GM23338 (cell line): ENCODE measurements at regions not wholly inside any gene's neighbourhood (a gene's known extent, or its start where the extent isn't known, plus 50 kb on each side); places are given as distances from the start of the nearest gene placed in this dataset.

Experiments
- ATAC-seq: fragments of 200-7000 bp; cut with Tn5 transposase; 3 replicates; pipeline ENCODE4 v1.9.1; 2020
- DNase-seq: peaks from one replicate; pipeline ENCODE4 v3.0.0-alpha.2; 2015; ENCODE audit warnings: low spot score
- H2AFZ ChIP-seq: fragments of 200-600 bp; sonication (generic); 2 replicates; pipeline ENCODE4 v1.8.0; 2016; ENCODE audit warnings: antibody characterized with exemption, mild to moderate bottlenecking, moderate library complexity
- H3F3A ChIP-seq: fragments of 200-600 bp; sonication (generic); replicated peaks from 2 replicates; pipeline ENCODE4 v1.8.0; 2017; ENCODE audit warnings: antibody characterized with exemption, mixed run types, low read depth
- H3K27ac ChIP-seq: fragments of 200-600 bp; sonication (generic); 2 replicates; pipeline ENCODE4 v1.6.1; 2016; ENCODE audit warnings: low read depth
- H3K27me3 ChIP-seq: fragments of 200-600 bp; sonication (generic); 2 replicates; pipeline ENCODE4 v1.8.0; 2016; ENCODE audit warnings: mild to moderate bottlenecking, mixed run types, moderate library complexity; ENCODE audit not compliant: insufficient read depth
- H3K36me3 ChIP-seq: fragments of 200-600 bp; sonication (generic); 2 replicates; pipeline ENCODE4 v1.8.0; 2016; ENCODE audit warnings: mild to moderate bottlenecking; ENCODE audit not compliant: insufficient read depth
- H3K4me1 ChIP-seq: fragments of 200-600 bp; sonication (generic); 2 replicates; pipeline ENCODE4 v1.8.0; 2016; ENCODE audit warnings: mild to moderate bottlenecking, moderate library complexity; ENCODE audit not compliant: insufficient read depth
- H3K4me2 ChIP-seq: fragments of 200-600 bp; sonication (generic); 2 replicates; pipeline ENCODE4 v1.7.1; 2017; ENCODE audit warnings: mixed run types
- H3K4me3 ChIP-seq: fragments of 200-600 bp; sonication (generic); 2 replicates; pipeline ENCODE4 v1.6.1; 2016; ENCODE audit warnings: mixed run types
- H3K79me2 ChIP-seq: fragments of 200-600 bp; sonication (generic); replicated peaks from 2 replicates; pipeline ENCODE4 v1.8.0; 2017; ENCODE audit warnings: mild to moderate bottlenecking; ENCODE audit not compliant: insufficient read depth
- H3K9me2 ChIP-seq: fragments of 200-600 bp; sonication (generic); 2 replicates; pipeline ENCODE4 v1.8.0; 2017; ENCODE audit not compliant: insufficient read depth
- H4K20me1 ChIP-seq: fragments of 200-600 bp; sonication (generic); replicated peaks from 2 replicates; pipeline ENCODE4 v1.8.0; 2017; ENCODE audit warnings: mild to moderate bottlenecking; ENCODE audit not compliant: insufficient read depth
- H3K27ac Mint-ChIP-seq: 2 replicates; pipeline ENCODE4 v1.8.0; 2020; ENCODE audit warnings: inconsistent platforms, mild to moderate bottlenecking, moderate library complexity, mixed read lengths
- H3K27me3 Mint-ChIP-seq: 3 replicates; pipeline ENCODE4 v1.8.0; 2022; ENCODE audit warnings: low read depth, mild to moderate bottlenecking, moderate library complexity, mixed read lengths, inconsistent platforms; ENCODE audit not compliant: insufficient read depth, poor library complexity
- H3K36me3 Mint-ChIP-seq: 3 replicates; pipeline ENCODE4 v1.8.0; 2021; ENCODE audit warnings: low read depth, mild to moderate bottlenecking, inconsistent platforms, moderate library complexity, mixed read lengths
- H3K4me1 Mint-ChIP-seq: 3 replicates; pipeline ENCODE4 v1.8.0; 2020; ENCODE audit warnings: mild to moderate bottlenecking, inconsistent platforms, mixed read lengths
- H3K4me3 Mint-ChIP-seq: 3 replicates; pipeline ENCODE4 v1.8.0; 2021; ENCODE audit warnings: moderate library complexity, mild to moderate bottlenecking, inconsistent platforms, mixed read lengths
- H3K9me3 Mint-ChIP-seq: 3 replicates; pipeline ENCODE4 v1.8.0; 2020; ENCODE audit warnings: moderate library complexity, mild to moderate bottlenecking, inconsistent platforms, mixed read lengths
- CREB1 ChIP-seq: fragments of 250-450 bp; sonication (Bioruptor Pico); IDR thresholded peaks from 2 replicates; pipeline ENCODE4 v1.5.0; 2020; ENCODE audit warnings: low read depth, mild to moderate bottlenecking, moderate library complexity
- CTCF ChIP-seq, 2 experiments: fragments of 200-600 bp in 1 of 2; sonication (generic) in 1 of 2; conservative IDR thresholded peaks; 2 replicates each; pipeline versions ENCODE4 v1.5.1 to v1.6.1; 2016 to 2017; ENCODE audit warnings: antibody characterized with exemption in 2 of 2, low read depth in 2 of 2, mild to moderate bottlenecking in 2 of 2, moderate library complexity in 1 of 2
- ETS1 ChIP-seq: IDR thresholded peaks from 2 replicates; pipeline ENCODE4 v1.6.1; 2016; ENCODE audit warnings: antibody characterized with exemption
- EZH2 ChIP-seq: fragments of 200-600 bp; sonication (generic); IDR thresholded peaks from one replicate; pipeline ENCODE4 v1.8.0; 2017; ENCODE audit warnings: antibody characterized with exemption, mild to moderate bottlenecking, low read depth; ENCODE audit not compliant: unreplicated experiment
- EZH2phosphoT487 ChIP-seq: fragments of 200-600 bp; sonication (generic); IDR thresholded peaks from one replicate; pipeline ENCODE4 v1.8.1; 2018; ENCODE audit warnings: antibody characterized with exemption; ENCODE audit not compliant: unreplicated experiment
- JUNB ChIP-seq: IDR thresholded peaks from one replicate; pipeline ENCODE4 v1.6.1; 2016; ENCODE audit warnings: antibody characterized with exemption; ENCODE audit not compliant: unreplicated experiment
- NANOG ChIP-seq: IDR thresholded peaks from 2 replicates; pipeline ENCODE4 v1.6.1; 2016; ENCODE audit warnings: antibody characterized with exemption, borderline replicate concordance
- POLR2AphosphoS5 ChIP-seq: IDR thresholded peaks from 2 replicates; pipeline ENCODE4 v1.6.1; 2016; ENCODE audit warnings: antibody characterized with exemption, low read depth
- REST ChIP-seq: IDR thresholded peaks from one replicate; pipeline ENCODE4 v1.6.1; 2018; ENCODE audit warnings: antibody characterized with exemption; ENCODE audit not compliant: unreplicated experiment
- STAT1 ChIP-seq: IDR thresholded peaks from one replicate; pipeline ENCODE4 v1.6.1; 2016; ENCODE audit warnings: antibody characterized with exemption; ENCODE audit not compliant: unreplicated experiment
- ZNF114 ChIP-seq: fragments of 250-450 bp; sonication (Bioruptor Pico); IDR thresholded peaks from 2 replicates; pipeline ENCODE4 v1.5.0; 2020; ENCODE audit warnings: mild to moderate bottlenecking, moderate library complexity
- ZNF331 ChIP-seq: fragments of 250-450 bp; sonication (Bioruptor Pico); IDR thresholded peaks from 2 replicates; pipeline ENCODE4 v1.5.0; 2020; ENCODE audit warnings: low read depth, mild to moderate bottlenecking, moderate library complexity
- ZNF462 ChIP-seq: fragments of 250-450 bp; sonication (Bioruptor Pico); IDR thresholded peaks from 2 replicates; pipeline ENCODE4 v1.5.0; 2020; ENCODE audit warnings: mild to moderate bottlenecking, moderate library complexity

GRCh38 chr9:29640507-29640906 is 2067.2 kb upstream of the C9orf72 start:
- Mint-ChIP-seq H3K36me3 (no peaks in the 10 kb centered on the region), H3K27ac (no peak overlapping the region), H3K9me3 (no peaks in the 10 kb centered on the region), H3K27me3 (no peaks in the 10 kb centered on the region), H3K4me3 (no peak overlapping the region), H3K4me1 (no peaks in the 10 kb centered on the region)
- TF ChIP-seq JUNB (no peak), EZH2phosphoT487 (no peak), EZH2 (no peak), NANOG (no peak), ETS1 (no peak), CTCF (conservative IDR thresholded peaks at IDR 0.05; ENCODE audit: low read depth in 2 of 2) (no peak), ZNF462 (no peak), CREB1 (CRISPR knock-in tag) (no peak), POLR2AphosphoS5 (no peak), STAT1 (no peak), REST (no peak), ZNF114 (no peak), ZNF331 (CRISPR knock-in tag) (no peak)
- Histone ChIP-seq H3K4me2 (no peak overlapping the region), H3F3A (no peaks in the 10 kb centered on the region), H3K27me3 (no peaks in the 10 kb centered on the region), H3K36me3 (no peaks in the 10 kb centered on the region), H3K79me2 (no peaks in the 10 kb centered on the region), H3K9me2 (no peaks in the 10 kb centered on the region), H3K27ac (no peak overlapping the region), H3K4me1 (no peaks in the 10 kb centered on the region), H2AFZ (no peak overlapping the region), H3K4me3 (no peak overlapping the region), H4K20me1 (no peaks in the 10 kb centered on the region)
- DNase-seq (no peak), ATAC-seq (no peak)
